Adrenal gland (tissue), 9 donors: ENCODE measurements at regions not wholly inside any gene's neighbourhood (a gene's known extent, or its start where the extent isn't known, plus 50 kb on each side); places are given as distances from the start of the nearest gene placed in this dataset.

ENCODE experiments used
- DNase-seq, 7 donors: peaks; one replicate each; pipeline ENCODE4 v3.0.0-alpha.2; 2019 to 2020
- H3K27ac ChIP-seq, 5 donors: fragments of 200-600 bp; sonication (generic) in 4 of 5; 1 replicate in 3 of 5; 2 replicates in 2 of 5; pipeline versions ENCODE4 v1.5.1 to v1.8.0; 2016 to 2020; ENCODE audit warnings: mild to moderate bottlenecking in 1 of 5
- H3K27me3 ChIP-seq: fragments of 200-600 bp; 2 replicates; pipeline ENCODE4 v1.8.0; 2021
- H3K36me3 ChIP-seq, 2 donors: fragments of 200-600 bp; replicated peaks in 1 of 2; 1 replicate in 1 of 2; 2 replicates in 1 of 2; pipeline versions ENCODE4 v1.5.1 to v1.8.0; 2018 to 2022
- H3K4me1 ChIP-seq, 2 donors: fragments of 200-600 bp; replicated peaks in 1 of 2; 1 replicate in 1 of 2; 2 replicates in 1 of 2; pipeline versions ENCODE4 v1.5.1 to v1.8.0; 2018 to 2021
- H3K4me3 ChIP-seq, 4 donors: fragments of 200-600 bp; sonication (generic) in 3 of 4; one replicate each; pipeline ENCODE4 v1.5.1; 2016 to 2018
- H3K9me3 ChIP-seq, 3 donors: fragments of 200-600 bp; sonication (generic) in 1 of 3; replicated peaks in 1 of 3; 1 replicate in 2 of 3; 2 replicates in 1 of 3; pipeline versions ENCODE4 v1.5.1 to v1.8.0; 2016 to 2021
- CTCF ChIP-seq, 6 experiments: fragments of 450-650 bp in 4 of 6; fragments of 200-600 bp in 2 of 6; sonication (generic) in 1 of 6; IDR thresholded peaks; 1 replicate in 5 of 6; 2 replicates in 1 of 6; pipeline versions ENCODE4 v1.5.1 to v1.8.0; 2016 to 2021; ENCODE audit warnings: antibody characterized with exemption in 6 of 6, mild to moderate bottlenecking in 2 of 6, moderate library complexity in 1 of 6
- POLR2A ChIP-seq, 2 donors: fragments of 450-650 bp; IDR thresholded peaks; one replicate each; pipeline ENCODE4 v1.6.1; 2017; ENCODE audit warnings: antibody characterized with exemption in 2 of 2, mild to moderate bottlenecking in 2 of 2, moderate library complexity in 1 of 2
- WGBS, 4 donors: extraction: QIAGEN DNeasy Blood & Tissue Kit in 2 of 4; methylation state at CpG; one replicate each; pipeline versions ENCODE4 v1.1.5 to v1.1.7; 2013 to 2017; 5-methylcytosine and 5-hydroxymethylcytosine counted together
- intact Hi-C, 2 donors: fragments of 100-400 bp; cut with DNase I; formaldehyde crosslinking; loops; one replicate each; pipeline versions ENCODE4 v1.14.1 to v1.15.0; 2022 to 2023
- small RNA-seq, 2 donors: library from RNA; depleted of rRNA; stranded (forward); fragments of <200 nt; gene quantifications; one replicate each; pipeline ENCODE3, GENCODE V24; 2016
- donor health status: healthy with polysubstance abuse.
- donor health status: Bipolar disorder and iron deficiency.
- donor health status: DM: yes; HTN: yes; CAD: no.
- donor health status: DM: no; HTN: no; CAD: no.
- donor health status: DM: no; HTN: no; CAD: no.

- WGBS, 4 donors: 61 to 74% (median 70%) methylated on average over 3 of the region's 3 CpGs
- H3K4me1 ChIP-seq: no peaks in the 10 kb centered on the region
- peak in 1 of 7 donors; percentile 24 for DNase-seq
Observed at GRCh38 chr13:23129331-23129730, 51.4 kb upstream of the SGCG start.

More at GRCh38 chr13:23129331-23129730, 51.4 kb upstream of the SGCG start:
- no peaks in the 10 kb centered on the region for H3K27me3 ChIP-seq
- no peak overlapping the region for H3K27ac ChIP-seq
- intact Hi-C loops: no loop called here
- H3K4me3 ChIP-seq: no peak overlapping the region
- TF ChIP-seq CTCF (IDR thresholded peaks at IDR 0.05): no peak
- no peak for TF ChIP-seq POLR2A (IDR thresholded peaks at IDR 0.05)
- H3K9me3 ChIP-seq: no peaks in the 10 kb centered on the region
- H3K36me3 ChIP-seq: no peaks in the 10 kb centered on the region

Small RNA genes in the stretch of these regions (small RNA-seq; reads per million reads assigned to genes)
- 0 reads per million in 2 donors for gene MTND3P1
- gene RF00049: 0 reads per million in 2 donors
